ENCODE measurements at regions not wholly inside any gene's neighbourhood (a gene's known extent, or its start where the extent isn't known, plus 50 kb on each side); places are given as distances from the start of the nearest gene placed in this dataset.

- no peak for TF ChIP-seq CTCF (conservative IDR thresholded peaks at IDR 0.05)
- TF ChIP-seq ZFX (IDR thresholded peaks at IDR 0.05) = no peak
Measured at GRCh38 chr3:165641569-165642310, 195.5 kb downstream of the BCHE start.
